SK-N-DZ (cell line): ENCODE measurements at regions not wholly inside any gene's neighbourhood (a gene's known extent, or its start where the extent isn't known, plus 50 kb on each side); places are given as distances from the start of the nearest gene placed in this dataset.

Experiments used
- DNase-seq: peaks from one replicate; pipeline ENCODE4 v3.0.0-alpha.2; 2015; ENCODE audit warnings: low spot score

DNA sequence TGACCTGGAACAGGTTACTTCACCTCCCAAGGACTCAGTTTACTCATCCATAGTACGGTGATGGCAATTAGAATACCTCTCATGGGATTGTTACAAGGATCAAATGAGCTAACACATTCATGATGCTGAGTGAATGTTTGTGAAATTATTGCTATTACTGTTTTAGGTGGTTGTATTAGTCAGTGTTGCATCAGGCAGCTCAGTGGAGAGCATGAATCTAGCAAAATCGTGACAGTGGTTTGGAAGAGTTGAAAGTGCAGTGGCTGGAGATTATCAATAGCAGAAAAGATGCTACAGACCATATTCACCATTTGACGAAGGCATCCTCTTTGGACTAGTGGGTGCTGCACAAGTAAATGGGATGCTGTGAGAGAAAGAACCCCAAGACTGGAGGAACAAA is 50.4 kb upstream of the CTNNBL1 start:
- no peak for DNase-seq

DNA sequence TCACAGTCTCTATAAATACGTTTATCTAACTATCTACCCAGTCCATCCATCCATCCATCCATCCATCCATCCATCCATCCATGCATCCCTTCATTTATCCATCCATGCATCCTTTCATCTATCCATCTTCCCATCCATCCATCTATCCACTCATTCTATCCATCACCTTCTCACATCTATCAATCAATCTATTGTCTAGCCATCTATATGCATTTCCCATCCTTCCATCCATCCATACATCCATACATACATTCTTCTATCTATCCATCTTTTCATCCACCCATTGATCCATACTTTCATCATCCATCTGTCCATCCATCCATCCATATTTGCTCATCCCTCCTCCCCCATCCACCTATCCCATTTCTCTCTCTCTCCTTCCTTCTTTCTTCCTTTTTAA is 51.6 kb upstream of the CTNNBL1 start:
- DNase-seq: no peak

DNA sequence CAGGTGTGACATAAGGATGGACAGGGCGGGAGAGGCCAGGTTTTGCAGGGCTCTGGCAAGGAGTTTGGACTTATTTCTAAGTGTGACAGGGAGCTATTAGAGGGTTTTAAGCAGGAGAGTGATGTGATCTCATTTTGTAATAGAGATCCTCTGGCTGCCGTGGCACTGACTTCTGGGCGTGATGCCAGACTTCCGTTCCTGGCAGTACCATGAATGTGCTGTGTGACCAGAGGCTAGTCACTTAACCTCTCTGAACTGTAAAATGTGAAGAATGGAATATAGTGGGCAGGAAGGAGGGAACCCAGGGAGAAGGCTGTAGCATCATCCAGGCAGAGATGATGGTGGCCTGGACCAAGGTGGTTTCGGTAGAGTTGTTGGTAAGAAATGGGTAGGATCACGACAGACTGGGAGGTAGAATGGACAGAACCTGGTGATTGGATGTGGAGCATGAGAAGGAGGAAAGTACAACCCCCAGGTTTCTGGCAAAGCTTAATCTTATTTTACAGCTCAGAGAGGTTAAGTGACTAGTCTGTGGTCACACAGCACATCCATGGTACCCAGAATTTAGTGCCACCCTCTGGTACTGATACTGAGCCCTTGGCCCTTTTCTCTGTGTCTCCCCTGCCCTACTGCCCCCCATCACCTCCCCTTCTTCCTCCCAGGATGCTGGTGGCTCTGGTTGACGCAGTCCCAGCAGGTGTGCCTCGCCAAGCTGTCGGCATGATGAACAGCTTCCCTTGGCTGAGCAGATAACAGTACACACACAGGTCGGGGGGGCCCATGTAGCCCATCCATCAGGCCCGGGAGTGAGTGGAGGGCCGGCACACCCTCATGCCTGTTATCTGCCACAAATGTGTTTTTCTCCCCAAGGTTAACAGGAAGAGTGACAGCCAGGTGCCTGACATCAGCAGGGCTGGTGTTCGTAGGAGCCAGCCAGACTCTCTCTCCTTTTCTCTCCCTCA is 52.9 kb upstream of the CTNNBL1 start:
- DNase-seq: peak; percentile 71

DNA sequence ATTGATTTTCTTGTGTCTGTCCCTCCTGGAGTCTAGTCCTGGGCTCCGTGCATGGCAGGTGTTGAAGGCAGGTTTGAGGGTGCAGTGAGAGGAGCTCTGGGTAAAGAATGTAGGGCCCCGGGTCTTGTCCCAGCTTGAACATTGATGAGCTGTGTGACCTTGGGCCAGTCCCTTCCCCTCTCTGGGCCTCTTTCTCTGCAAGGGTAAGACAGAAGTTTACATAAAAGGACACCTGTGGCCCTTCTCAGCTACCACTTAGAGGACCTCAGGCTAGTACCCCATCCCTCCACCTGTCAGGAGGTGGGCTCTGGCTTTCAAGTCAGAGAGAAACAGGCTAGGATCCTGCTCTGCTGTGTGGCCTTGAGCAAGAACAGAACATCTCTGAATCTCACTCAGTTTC is 55.3 kb upstream of the CTNNBL1 start:
- DNase-seq: no peak

DNA sequence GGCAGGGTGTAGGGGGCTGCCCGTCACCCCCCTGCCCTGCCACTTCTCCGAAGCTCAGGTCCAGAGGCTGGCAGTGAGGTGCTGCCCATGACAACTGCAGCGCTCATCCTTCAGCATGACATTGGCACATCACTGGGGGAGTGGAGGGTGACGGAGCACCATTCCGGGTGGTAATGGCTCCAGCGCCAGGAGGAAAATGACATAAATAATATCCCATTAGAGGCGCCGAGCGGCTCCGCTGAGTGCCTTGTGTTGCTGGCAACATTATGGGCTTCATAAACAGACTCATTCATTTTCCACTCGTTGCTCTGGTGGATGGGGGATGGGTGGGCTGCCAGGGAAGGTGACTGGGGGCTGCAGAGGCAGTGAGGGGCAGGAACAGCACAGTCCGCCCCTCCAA is 56.9 kb upstream of the CTNNBL1 start:
- DNase-seq: no peak

DNA sequence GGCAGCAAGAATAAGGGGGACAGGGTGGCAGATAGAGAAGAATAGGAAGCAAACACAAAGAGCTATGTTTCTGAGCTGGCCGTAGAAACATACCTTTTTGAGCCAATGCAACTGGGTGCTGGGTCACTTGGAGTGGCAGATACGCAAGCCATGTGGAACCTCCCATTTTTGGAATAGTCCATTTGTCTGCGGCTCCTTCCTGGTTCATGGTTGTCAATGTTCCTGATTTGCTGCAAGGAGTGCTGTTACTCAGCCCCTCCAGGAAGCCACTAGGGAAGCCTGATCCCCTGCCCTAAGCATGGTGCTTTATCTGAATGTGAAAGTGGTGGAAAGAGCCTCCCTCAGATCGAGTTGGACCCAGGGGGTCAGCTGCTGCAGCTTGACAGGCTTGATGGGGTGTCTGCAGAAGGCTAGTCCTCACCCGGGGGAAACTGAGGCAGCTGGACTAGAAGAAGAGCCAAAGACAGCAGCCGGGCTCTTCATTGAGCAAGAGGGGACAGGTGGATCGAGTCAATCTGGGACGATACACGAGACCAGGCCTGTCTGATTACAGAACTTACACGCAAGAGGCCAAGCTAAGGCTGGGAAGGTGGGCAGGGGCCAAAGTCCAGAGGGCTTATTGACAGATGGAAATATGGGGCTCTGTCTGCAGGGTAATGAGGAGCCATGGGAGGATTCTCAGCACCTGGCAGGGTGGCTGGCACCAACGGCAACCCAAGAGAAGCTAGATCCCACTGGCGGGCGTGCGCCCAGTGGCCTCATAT is 57.4 kb upstream of the CTNNBL1 start:
- no peak for DNase-seq

DNA sequence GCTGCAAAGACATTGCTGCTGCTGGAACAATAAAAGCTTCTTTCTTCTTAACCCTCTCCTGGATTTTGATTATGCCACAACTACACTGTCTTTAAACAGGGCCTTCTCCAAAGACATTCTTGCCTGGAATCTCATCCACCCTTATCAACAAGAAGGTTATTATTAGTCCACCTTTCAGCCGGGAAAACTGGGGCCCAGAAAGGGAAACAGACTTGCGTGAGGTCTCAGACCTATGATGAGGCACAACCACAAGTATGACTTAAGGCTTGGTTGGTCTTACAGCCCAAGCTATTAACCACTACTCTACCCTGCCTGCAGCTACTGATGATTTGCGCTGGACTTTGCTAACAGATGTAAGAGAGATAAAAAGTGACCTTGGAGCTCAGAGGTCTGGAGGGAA is 62.8 kb upstream of the CTNNBL1 start:
- no peak for DNase-seq

DNA sequence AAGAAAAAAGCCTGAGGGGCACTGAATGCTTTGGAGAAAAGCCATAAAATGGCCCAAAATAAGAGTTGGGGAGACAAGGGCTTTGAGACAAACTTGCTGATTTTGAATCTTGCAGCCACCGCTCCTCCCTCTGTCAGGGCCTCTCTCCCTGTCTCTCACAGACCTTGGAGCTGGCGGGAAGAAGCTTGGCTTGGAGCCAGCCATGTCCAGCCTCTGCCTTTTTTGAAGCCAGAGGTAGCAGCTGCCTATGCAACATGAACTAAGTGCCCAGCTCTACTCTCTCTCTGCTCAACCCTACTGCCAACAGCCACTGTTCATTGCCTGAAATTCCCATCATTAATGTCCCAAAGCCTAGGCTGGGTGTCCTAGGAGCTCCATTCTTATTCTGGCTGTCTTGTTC is 63.7 kb upstream of the CTNNBL1 start:
- peak; percentile 77 for DNase-seq

DNA sequence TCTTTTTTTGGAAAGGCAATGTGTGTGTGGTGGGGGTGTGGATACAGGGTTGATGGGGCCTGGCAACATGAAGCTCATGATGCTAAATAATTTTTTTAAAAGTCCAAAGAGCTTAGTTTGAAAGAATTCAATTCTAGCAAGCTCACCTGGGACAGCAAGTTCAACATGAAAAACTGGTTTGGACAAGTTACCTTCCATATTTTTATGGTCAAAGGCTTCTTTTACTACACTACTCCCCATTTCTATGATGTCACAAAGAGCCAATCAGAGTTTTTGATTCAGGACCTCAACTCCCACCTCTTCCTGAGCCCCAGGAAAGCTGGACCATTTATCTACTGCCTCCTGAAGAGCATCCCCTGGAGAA is 66.1 kb upstream of the CTNNBL1 start:
- no peak for DNase-seq

DNA sequence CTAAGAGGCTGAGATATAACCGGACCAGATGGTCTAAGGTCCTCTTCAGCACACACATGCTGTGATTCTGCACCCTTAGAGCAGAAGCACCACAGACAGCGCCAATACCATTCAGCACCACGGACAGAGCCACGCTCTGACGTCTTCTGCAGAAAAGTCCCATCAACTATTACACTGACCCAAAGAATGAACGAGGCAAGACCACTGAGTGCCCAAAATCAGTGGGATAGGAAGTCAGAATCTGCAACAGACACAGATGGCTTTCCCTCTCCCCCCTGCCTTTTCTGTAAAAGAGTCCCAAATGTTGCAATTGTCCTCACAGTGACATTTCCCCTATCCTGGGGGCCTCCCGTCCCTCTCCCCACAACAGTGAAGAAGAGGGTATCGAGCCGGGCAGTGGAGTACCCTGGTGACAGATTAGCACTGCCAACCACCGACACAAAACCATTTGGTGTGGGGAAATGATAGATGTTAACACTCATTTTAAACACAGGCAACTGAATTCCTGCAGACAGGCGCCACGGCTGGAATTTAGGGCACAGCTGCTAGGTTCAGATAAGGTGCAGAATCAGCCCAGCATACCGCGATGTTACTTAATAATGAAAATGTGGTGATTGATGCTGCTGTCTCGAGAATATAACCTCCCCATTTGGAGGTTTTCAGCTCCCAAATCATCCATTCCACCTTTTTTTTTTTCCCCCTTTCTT is 66.6 kb upstream of the CTNNBL1 start:
- peak; percentile 67 for DNase-seq

DNA sequence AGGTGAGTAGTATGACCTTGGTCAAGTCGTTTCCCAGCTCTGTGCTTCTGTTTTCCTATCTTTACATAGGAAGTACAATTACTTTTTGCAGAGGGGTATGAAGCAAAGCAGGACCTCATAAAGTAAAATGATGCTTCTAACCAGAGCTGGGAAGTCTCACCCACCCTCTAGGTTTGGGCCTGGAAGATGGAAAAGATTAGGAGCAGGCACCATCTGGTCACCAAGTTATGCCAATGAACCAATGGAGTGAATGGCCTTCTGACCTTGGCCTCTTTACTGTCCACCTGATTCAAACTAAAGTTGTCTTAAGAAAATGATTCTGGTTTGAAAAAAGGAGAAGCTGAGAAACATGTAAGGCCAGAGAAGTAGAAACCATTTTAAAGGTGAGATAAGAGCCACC is 68.9 kb upstream of the CTNNBL1 start:
- peak; percentile 53 for DNase-seq

DNA sequence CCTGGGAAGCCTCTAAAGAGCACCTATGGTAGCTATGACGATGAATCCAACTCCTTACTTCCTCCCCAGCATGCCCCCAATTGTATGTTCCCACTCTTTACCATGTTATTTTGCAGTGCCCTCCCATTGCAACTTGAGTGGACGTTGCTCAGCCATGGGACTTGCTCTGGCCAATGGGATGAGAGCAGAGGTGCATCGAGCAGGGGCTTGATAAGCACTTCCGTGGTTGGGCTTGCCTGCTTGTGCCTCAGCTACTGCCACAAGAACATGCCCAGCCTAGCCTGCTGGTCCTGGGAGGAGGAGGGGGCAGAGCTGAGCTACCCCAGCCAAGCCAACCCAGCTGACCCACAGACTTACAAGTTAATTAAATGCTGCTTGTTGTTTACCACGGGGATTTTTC is 71.1 kb upstream of the CTNNBL1 start:
- DNase-seq: peak; percentile 74

DNA sequence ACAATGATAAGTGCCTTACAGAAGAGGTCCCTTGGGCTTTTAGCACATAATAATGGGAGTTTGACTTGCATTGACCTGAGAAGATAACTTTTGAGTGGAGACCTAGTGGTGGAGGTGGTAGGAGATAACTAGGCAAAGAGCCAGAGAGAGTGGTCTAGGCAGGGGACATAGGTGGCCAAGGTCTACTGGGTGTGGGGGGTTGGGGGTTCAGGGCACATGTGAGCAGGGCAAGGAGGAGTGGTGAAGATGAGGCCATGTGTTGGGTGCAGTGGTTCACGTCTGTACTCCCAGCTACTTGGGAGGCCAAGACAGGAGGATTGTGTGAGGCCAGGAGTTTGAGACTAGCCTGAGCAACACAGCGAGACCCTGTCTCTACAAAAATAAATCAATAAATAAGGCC is 74.3 kb upstream of the CTNNBL1 start:
- DNase-seq: no peak

DNA sequence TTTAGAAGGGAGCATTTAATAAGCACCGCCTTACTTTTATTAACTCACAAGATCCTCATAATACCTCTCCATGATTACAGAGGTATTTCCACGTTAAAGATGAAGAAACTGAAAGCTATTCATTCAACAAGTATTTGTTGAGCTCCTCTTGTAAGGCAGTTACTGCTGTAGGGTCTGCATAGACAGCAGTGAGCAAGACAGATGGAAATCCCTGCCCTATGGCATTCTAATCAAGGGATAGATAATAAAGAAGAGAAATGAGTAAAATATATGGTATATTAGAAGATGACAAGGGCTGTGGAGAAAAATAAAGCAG is 77.8 kb upstream of the CTNNBL1 start:
- no peak for DNase-seq

DNA sequence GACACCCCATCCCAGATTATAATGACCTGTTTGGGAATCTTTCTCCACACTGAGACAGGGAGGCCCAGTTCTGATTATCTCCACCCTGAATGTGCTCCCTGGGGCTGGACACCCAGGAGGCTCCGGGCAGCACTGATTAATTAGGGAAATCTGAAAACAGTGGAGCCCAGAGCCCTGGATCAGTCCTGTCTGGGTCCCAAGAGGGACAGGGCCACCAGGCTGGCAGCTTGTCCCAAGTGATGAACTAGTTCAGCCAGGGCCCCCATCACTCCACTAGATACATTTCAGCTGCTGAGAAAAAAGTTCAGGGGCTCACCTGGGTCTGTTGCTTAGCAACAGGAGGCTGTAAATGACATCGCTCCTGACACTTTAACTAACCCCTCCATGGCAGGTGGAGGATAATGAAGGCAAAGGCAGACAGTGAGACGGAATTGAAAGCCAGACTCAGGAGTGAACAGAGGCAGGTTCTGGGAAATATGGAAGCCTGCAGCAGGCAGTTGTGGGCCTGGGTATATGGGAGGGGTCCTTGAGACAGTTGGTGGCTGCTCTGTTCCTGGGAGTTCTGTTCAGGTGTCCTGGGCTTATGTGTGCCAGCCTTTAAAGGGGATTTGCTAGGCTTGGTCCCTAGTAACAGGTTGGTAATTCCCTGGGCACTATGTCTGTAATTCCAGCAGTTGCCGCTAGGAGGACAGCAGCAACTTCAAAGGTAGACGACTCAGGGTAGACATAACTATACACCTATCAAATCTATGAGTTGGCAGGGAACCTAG is 78.3 kb upstream of the CTNNBL1 start:
- no peak for DNase-seq

DNA sequence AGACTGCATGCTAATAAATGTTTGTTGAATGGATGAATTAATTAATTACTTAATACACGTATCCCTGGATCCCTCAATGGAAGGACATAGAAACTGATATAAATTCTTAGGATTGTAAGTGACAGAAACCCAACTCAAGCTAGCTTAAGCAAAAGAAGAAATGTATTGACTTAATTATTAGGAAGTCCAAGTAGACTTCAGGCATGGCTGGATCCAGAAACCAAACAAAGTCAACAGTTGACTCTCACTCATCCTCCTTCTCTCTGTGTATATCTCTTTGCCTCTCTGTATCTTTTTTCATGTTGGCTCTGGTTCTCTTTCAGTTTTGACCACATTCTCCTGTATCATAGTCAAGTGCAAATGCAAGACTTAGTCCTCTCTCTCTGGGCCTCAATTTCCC is 82.0 kb upstream of the CTNNBL1 start:
- no peak for DNase-seq

DNA sequence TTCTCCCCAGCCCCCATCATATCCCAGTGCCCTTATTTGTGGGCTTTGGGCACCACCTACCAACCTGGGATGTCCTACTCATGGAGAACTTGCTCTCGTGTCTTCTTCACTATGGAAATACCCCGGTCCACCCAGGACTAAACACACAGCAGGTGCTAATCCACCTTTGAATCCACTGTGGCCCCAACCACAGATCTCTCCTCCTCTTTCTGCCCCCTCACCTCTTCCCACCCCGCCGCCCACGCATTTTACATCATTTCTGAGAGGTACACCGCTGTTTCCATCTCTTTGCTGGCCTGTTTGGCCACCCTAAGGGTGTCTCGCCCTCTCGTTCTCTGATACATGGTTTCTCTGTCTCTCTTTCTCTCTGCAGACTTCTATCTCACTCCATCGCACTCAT is 82.5 kb upstream of the CTNNBL1 start:
- no peak for DNase-seq

DNA sequence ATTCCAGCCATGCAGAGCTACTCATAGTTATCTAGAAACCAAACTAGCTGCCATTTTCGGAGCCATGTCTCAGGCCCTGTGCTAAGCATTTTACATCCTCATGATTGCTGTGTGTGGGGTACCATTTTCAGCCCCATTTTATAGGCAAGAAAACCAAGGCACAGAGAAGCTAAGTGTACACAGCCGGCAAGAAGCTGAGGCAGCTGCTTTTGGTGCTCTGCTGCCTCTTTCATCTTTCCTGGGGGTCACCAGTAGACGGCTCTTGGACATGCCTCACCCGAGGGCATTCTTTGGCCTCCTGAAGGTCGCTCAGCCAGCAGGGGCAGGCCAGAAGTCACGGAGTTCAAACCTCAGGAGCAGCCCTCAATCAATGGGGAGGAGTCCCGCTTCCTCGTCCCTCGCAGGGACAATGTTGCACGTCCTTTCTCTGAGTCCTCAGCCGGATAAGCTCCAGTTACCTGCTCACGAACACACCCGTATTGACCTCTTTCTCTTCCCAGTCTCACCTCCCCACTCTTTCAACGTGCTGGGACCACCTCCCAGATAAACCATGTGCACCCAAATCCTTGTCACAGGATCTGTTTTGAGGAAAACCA is 82.6 kb upstream of the BLCAP start:
- DNase-seq: no peak

DNA sequence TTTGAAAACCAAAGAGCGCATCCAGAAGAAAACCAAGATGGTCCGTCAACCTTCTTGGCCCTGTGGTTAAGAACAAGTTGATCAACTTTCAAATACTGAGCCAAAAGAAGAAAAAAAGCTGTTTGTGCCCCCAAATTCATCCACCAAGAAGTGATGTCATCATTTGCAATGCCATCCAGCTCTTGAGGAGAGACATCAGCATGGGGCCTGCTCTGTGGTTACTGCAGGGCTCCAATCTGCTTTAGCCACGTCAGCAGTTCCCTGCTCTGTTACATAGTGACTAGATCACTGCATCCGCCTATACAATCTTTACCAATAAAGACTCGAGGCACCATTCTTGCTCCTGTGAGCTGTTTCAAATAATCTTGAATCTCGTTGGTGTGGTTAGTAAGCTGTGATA is 75.0 kb upstream of the BLCAP start:
- no peak for DNase-seq

DNA sequence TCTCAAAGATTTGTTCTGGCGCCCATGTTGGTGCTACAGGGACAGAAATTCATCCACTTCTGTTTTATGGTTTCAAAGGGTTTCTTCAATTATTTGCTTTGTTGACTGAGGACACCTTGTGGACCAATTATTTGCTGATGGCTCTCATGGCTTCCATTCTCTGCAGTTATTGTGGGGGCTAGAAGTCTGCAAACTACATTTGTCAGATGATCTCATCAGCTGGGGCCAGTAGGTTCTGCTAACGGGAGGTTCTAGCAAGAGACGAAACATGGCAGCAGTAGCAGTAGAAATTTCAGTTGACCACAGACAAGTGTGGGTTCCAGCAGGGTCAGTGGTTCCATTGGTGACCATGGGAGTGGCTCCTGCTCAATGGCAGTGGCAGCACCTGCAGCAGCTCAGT is 72.8 kb upstream of the BLCAP start:
- no peak for DNase-seq

DNA sequence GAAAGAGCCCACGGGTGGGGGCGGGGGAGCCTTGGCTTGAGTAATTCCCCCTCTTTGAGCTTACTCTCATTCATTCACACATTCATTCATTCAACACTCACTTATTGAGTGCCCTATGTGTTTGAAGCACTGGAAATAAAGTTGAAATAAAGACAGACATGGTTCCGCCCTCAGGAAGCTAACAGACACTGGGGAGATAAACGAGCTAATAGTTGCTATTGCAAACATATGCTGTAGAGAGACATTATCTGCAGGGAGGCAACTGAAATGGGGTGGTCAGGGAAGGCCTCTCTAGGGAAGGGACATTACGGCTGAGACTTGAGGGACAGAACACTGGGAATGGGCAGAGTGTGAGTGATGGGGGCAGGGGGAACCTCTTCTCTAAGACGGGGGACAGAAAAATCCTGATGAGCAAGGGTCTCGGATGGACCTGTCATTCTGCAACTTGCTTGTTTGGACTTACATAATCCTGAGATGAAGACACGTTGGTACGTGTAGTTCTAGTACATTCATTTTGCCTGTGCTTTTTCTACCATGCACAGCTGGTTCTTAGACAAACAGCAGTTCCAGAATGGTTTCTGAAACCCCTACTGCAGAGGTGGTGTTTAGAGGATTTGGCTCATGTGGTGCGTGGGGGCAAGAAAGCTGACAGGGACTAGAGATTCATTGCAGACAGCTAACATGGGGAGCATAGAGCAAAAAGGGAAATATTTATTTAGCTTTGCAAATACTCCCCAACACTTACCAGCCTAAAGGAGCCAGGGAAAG is 71.1 kb upstream of the BLCAP start:
- DNase-seq: no peak
